SW 1271 (cell line): ENCODE measurements at regions not wholly inside any gene's neighbourhood (a gene's known extent, or its start where the extent isn't known, plus 50 kb on each side); places are given as distances from the start of the nearest gene placed in this dataset.
"Not testable (repeated sequence)": the region's sequence is repeated elsewhere in the genome, so short reads cannot be mapped to it uniquely, and the experiment has no call there.

ENCODE experiments used
- DNase-seq, 2 experiments: peaks; one replicate each; lab custom pipeline; 2025; lab: John Stamatoyannopoulos, UW

GRCh38 chr5:52165806-52166205 is 621.9 kb upstream of the ITGA1 start:
- DNase-seq: not testable (repeated sequence)

- DNase-seq: no peak
These were observed 614.6 kb upstream of the ITGA1 start for GRCh38 chr5:52173133-52173532.

GRCh38 chr5:52177193-52177592 is 610.5 kb upstream of the ITGA1 start:
- DNase-seq: no peak

GRCh38 chr5:52181403-52181802 is 606.3 kb upstream of the ITGA1 start:
- no peak for DNase-seq

GRCh38 chr5:52190737-52191136 is 597.0 kb upstream of the ITGA1 start:
- DNase-seq: no peak

GRCh38 chr5:52199833-52200232 is 587.9 kb upstream of the ITGA1 start:
- no peak for DNase-seq

- DNase-seq: no peak
These were observed 585.5 kb upstream of the ITGA1 start for GRCh38 chr5:52202256-52202655.

- DNase-seq: no peak
These were observed 583.4 kb upstream of the ITGA1 start for GRCh38 chr5:52204310-52204709.
